ENCODE measurements at regions not wholly inside any gene's neighbourhood (a gene's known extent, or its start where the extent isn't known, plus 50 kb on each side); places are given as distances from the start of the nearest gene placed in this dataset.

- no peak for TF ChIP-seq TEAD4 (IDR thresholded peaks at IDR 0.05; ENCODE audit: low read length)
- TF ChIP-seq TEAD4 (CRISPR knock-in tag; IDR thresholded peaks at IDR 0.05; ENCODE audit: borderline replicate concordance): no peak
- TF ChIP-seq USF2 (CRISPR knock-in tag; IDR thresholded peaks at IDR 0.05): no peak
- TF ChIP-seq MYC (IDR thresholded peaks at IDR 0.05; ENCODE audit: low read depth, low read length): no peak
- TF ChIP-seq MYC (CRISPR knock-in tag; IDR thresholded peaks at IDR 0.05; ENCODE audit: borderline replicate concordance, low read depth): no peak
- no peak for TF ChIP-seq HDAC6 (IDR thresholded peaks at IDR 0.05; ENCODE audit: low read depth, low read length)
- no peak for TF ChIP-seq STAG1 (CRISPR knock-in tag; IDR thresholded peaks at IDR 0.05; ENCODE audit: borderline replicate concordance)
These were observed 70.1 kb upstream of the RBM24 start for GRCh38 chr6:17211101-17211500.
